ENCODE measurements at regions not wholly inside any gene's neighbourhood (a gene's known extent, or its start where the extent isn't known, plus 50 kb on each side); places are given as distances from the start of the nearest gene placed in this dataset.

GRCh38 chr5:128649192-128649591 lies 111.1 kb upstream of the FBN2 start:
- ATAC-seq (no peak), DNase-seq (no peak)
- no peak overlapping the region for H3K4me3 ChIP-seq
- TF ChIP-seq CTCF (IDR thresholded peaks at IDR 0.05): no peak
- H3K36me3 ChIP-seq (ENCODE audit: insufficient read depth in 1 of 2, low read depth in 1 of 2): no peaks in the 10 kb centered on the region
- H3K9me3 ChIP-seq: no peaks in the 10 kb centered on the region
- no peaks in the 10 kb centered on the region for H3K27me3 ChIP-seq (ENCODE audit: insufficient read depth in 3 of 3, low read length in 2 of 3)
- H3K4me1 ChIP-seq: no peaks in the 10 kb centered on the region
- intact Hi-C loops (cut with DNase I): no loop called here
- H3K27ac ChIP-seq: no peak overlapping the region

GRCh38 chr5:128662997-128663396 lies 125.0 kb upstream of the FBN2 start:
- 73 to 92% (median 87%) methylated on average over 2 of the region's 2 CpGs for WGBS, 3 donors
- Histone ChIP-seq H3K27ac (no peak overlapping the region), H3K9me3 (no peaks in the 10 kb centered on the region), H3K4me3 (no peak overlapping the region), H3K4me1 (no peaks in the 10 kb centered on the region), H3K27me3 (ENCODE audit: insufficient read depth in 3 of 3, low read length in 2 of 3) (no peaks in the 10 kb centered on the region), H3K36me3 (ENCODE audit: insufficient read depth in 1 of 2, low read depth in 1 of 2) (no peaks in the 10 kb centered on the region)
- intact Hi-C loops (cut with DNase I): no loop called here
- DNase-seq (no peak), ATAC-seq (no peak)
- TF ChIP-seq CTCF (IDR thresholded peaks at IDR 0.05): no peak

GRCh38 chr5:128665747-128666355 lies 127.8 kb upstream of the FBN2 start:
- no peaks in the 10 kb centered on the region for H3K9me3 ChIP-seq
- H3K36me3 ChIP-seq (ENCODE audit: insufficient read depth in 1 of 2, low read depth in 1 of 2): no peaks in the 10 kb centered on the region
- no peaks in the 10 kb centered on the region for H3K27me3 ChIP-seq (ENCODE audit: insufficient read depth in 3 of 3, low read length in 2 of 3)
- DNase-seq (no peak), ATAC-seq (no peak)
- no peak for TF ChIP-seq CTCF (IDR thresholded peaks at IDR 0.05)
- no peak overlapping the region for H3K27ac ChIP-seq
- H3K4me1 ChIP-seq: no peaks in the 10 kb centered on the region
- no peak overlapping the region for H3K4me3 ChIP-seq
- intact Hi-C loops (cut with DNase I): no loop called here
- 68 to 76% (median 73%) methylated on average over 5 of the region's 5 CpGs for WGBS, 3 donors

- intact Hi-C loops (cut with DNase I): no loop called here
- DNase-seq (no peak), ATAC-seq (no peak)
- Histone ChIP-seq H3K9me3 (no peaks in the 10 kb centered on the region), H3K36me3 (ENCODE audit: insufficient read depth in 1 of 2, low read depth in 1 of 2) (no peaks in the 10 kb centered on the region), H3K27ac (no peak overlapping the region), H3K27me3 (ENCODE audit: insufficient read depth in 3 of 3, low read length in 2 of 3) (no peaks in the 10 kb centered on the region), H3K4me1 (no peaks in the 10 kb centered on the region), H3K4me3 (no peak overlapping the region)
- WGBS, 3 donors: 90 to 95% (median 94%) methylated on average over 1 of the region's 1 CpG
- TF ChIP-seq CTCF (IDR thresholded peaks at IDR 0.05): no peak
Observed at GRCh38 chr5:128667152-128667551, 129.1 kb upstream of the FBN2 start.

- Histone ChIP-seq H3K27ac (no peak overlapping the region), H3K9me3 (no peaks in the 10 kb centered on the region), H3K27me3 (ENCODE audit: insufficient read depth in 3 of 3, low read length in 2 of 3) (no peaks in the 10 kb centered on the region), H3K4me3 (no peak overlapping the region), H3K4me1 (no peaks in the 10 kb centered on the region), H3K36me3 (ENCODE audit: insufficient read depth in 1 of 2, low read depth in 1 of 2) (no peaks in the 10 kb centered on the region)
- 92 to 98% (median 94%) methylated on average over 1 of the region's 1 CpG for WGBS, 3 donors
- ATAC-seq (no peak), DNase-seq (no peak)
- intact Hi-C loops (cut with DNase I): no loop called here
- TF ChIP-seq CTCF (IDR thresholded peaks at IDR 0.05): no peak
Observed at GRCh38 chr5:128667751-128668150, 129.7 kb upstream of the FBN2 start.
